CD4-positive, alpha-beta memory T cell (primary cell): ENCODE measurements at regions not wholly inside any gene's neighbourhood (a gene's known extent, or its start where the extent isn't known, plus 50 kb on each side); places are given as distances from the start of the nearest gene placed in this dataset.

Experiments
- CTCF ChIA-PET: fragments of 350-600 bp; sonication (Branson Sonifier 250); formaldehyde crosslinking; loops from one replicate; lab custom pipeline; 2021; ENCODE audit warnings: inconsistent platforms; ENCODE audit not compliant: partially characterized antibody; lab: Charles Lee
- POLR2A ChIA-PET: fragments of 350-600 bp; sonication (Branson Sonifier 250); formaldehyde crosslinking; loops from one replicate; lab custom pipeline; 2021; ENCODE audit not compliant: partially characterized antibody; lab: Charles Lee
- DNase-seq, 5 donors: peaks; one replicate each; pipeline versions ENCODE4 v3.0.0 to v3.0.0-alpha.2; 2020 to 2022; ENCODE audit warnings: mixed read lengths in 1 of 5
- H3K27ac ChIP-seq: one replicate; pipeline ENCODE4 v1.7.0; 2013; ENCODE audit warnings: low read depth, low read length
- H3K27me3 ChIP-seq: 2 replicates; pipeline ENCODE4 v1.7.0; 2013; ENCODE audit warnings: mild to moderate bottlenecking, low read length, moderate library complexity; ENCODE audit not compliant: insufficient read depth
- H3K36me3 ChIP-seq: 2 replicates; pipeline ENCODE4 v1.7.0; 2013; ENCODE audit warnings: mild to moderate bottlenecking, low read length, moderate library complexity; ENCODE audit not compliant: insufficient read depth
- H3K4me1 ChIP-seq: 2 replicates; pipeline ENCODE4 v1.7.0; 2013; ENCODE audit warnings: mild to moderate bottlenecking, low read length, moderate library complexity; ENCODE audit not compliant: insufficient read depth
- H3K4me3 ChIP-seq, 2 donors: one replicate each; pipeline ENCODE4 v1.7.0; 2013; ENCODE audit warnings: low read length in 2 of 2, mild to moderate bottlenecking in 1 of 2
- H3K9me3 ChIP-seq, 2 donors: one replicate each; pipeline ENCODE4 v1.7.0; 2013; ENCODE audit warnings: low read length in 2 of 2, control low read depth in 1 of 2; ENCODE audit not compliant: control insufficient read depth in 1 of 2
- H3K27ac Mint-ChIP-seq, 7 donors: one replicate each; pipeline ENCODE4 v1.8.0; 2020 to 2021; ENCODE audit warnings: mixed read lengths in 7 of 7, mild to moderate bottlenecking in 6 of 7, inconsistent platforms in 3 of 7, moderate library complexity in 3 of 7
- H3K27me3 Mint-ChIP-seq, 2 donors: one replicate each; pipeline ENCODE4 v1.8.0; 2020 to 2021; ENCODE audit warnings: mixed read lengths in 2 of 2
- H3K36me3 Mint-ChIP-seq, 2 donors: one replicate each; pipeline ENCODE4 v1.8.0; 2020 to 2021; ENCODE audit warnings: mixed read lengths in 2 of 2, inconsistent platforms in 1 of 2, mild to moderate bottlenecking in 1 of 2
- H3K4me1 Mint-ChIP-seq, 4 donors: one replicate each; pipeline ENCODE4 v1.8.0; 2020 to 2021; ENCODE audit warnings: mixed read lengths in 4 of 4, mild to moderate bottlenecking in 1 of 4
- H3K4me3 Mint-ChIP-seq, 8 donors: one replicate each; pipeline ENCODE4 v1.8.0; 2020 to 2021; ENCODE audit warnings: mixed read lengths in 8 of 8, mild to moderate bottlenecking in 7 of 8, moderate library complexity in 6 of 8, inconsistent platforms in 3 of 8
- H3K9me3 Mint-ChIP-seq, 8 donors: one replicate each; pipeline ENCODE4 v1.8.0; 2020 to 2021; ENCODE audit warnings: mixed read lengths in 8 of 8, mild to moderate bottlenecking in 5 of 8, inconsistent platforms in 3 of 8, moderate library complexity in 1 of 8
- intact Hi-C: fragments of 100-400 bp; cut with micrococcal nuclease; formaldehyde crosslinking; loops from one replicate; pipeline ENCODE4 v1.15.1; 2023

- H3K4me3 ChIP-seq = no peak overlapping the region
- no peak for DNase-seq
- no peaks in the 10 kb centered on the region for H3K9me3 ChIP-seq
- H3K9me3 Mint-ChIP-seq = peaks cover 0 to 2% (median 0%) of the 10 kb centered on the region in 8 donors
- no peaks in the 10 kb centered on the region for H3K27me3 ChIP-seq
- intact Hi-C loops = no loop called here
- no peaks in the 10 kb centered on the region for H3K27me3 Mint-ChIP-seq
- no peaks in the 10 kb centered on the region for H3K4me1 ChIP-seq
- H3K4me1 Mint-ChIP-seq = no peaks in the 10 kb centered on the region
- H3K27ac Mint-ChIP-seq = no peak overlapping the region
- no peak overlapping the region for H3K4me3 Mint-ChIP-seq
- ChIA-PET CTCF (no interaction called here), POLR2A (no interaction called here)
- no peak overlapping the region for H3K27ac ChIP-seq
- H3K36me3 ChIP-seq = no peaks in the 10 kb centered on the region
- no peaks in the 10 kb centered on the region for H3K36me3 Mint-ChIP-seq
These were observed 61.7 kb downstream of the NPS start for GRCh38 chr10:127610816-127611215.

GRCh38 chr10:127614484-127615017 is 65.4 kb downstream of the NPS start:
- Mint-ChIP-seq H3K4me3 (no peak overlapping the region), H3K27me3 (no peaks in the 10 kb centered on the region), H3K36me3 (no peaks in the 10 kb centered on the region), H3K9me3 (peaks cover 0 to 2% (median 0%) of the 10 kb centered on the region in 8 donors), H3K27ac (no peak overlapping the region), H3K4me1 (no peaks in the 10 kb centered on the region)
- H3K9me3 ChIP-seq = no peaks in the 10 kb centered on the region
- intact Hi-C loops = no loop called here
- no peak overlapping the region for H3K4me3 ChIP-seq
- no peaks in the 10 kb centered on the region for H3K4me1 ChIP-seq
- ChIA-PET CTCF (no interaction called here), POLR2A (no interaction called here)
- DNase-seq = no peak
- H3K27me3 ChIP-seq = no peaks in the 10 kb centered on the region
- H3K27ac ChIP-seq = no peak overlapping the region
- no peaks in the 10 kb centered on the region for H3K36me3 ChIP-seq

GRCh38 chr10:127618797-127619196 is 69.7 kb downstream of the NPS start:
- ChIA-PET POLR2A (no interaction called here), CTCF (no interaction called here)
- DNase-seq = no peak
- H3K4me3 ChIP-seq = no peak overlapping the region
- Mint-ChIP-seq H3K27ac (no peak overlapping the region), H3K36me3 (no peaks in the 10 kb centered on the region), H3K4me3 (no peak overlapping the region), H3K4me1 (no peaks in the 10 kb centered on the region), H3K27me3 (no peaks in the 10 kb centered on the region), H3K9me3 (peaks cover 0 to 5% (median 0%) of the 10 kb centered on the region in 8 donors)
- intact Hi-C loops = no loop called here
- H3K36me3 ChIP-seq = no peaks in the 10 kb centered on the region
- no peak overlapping the region for H3K27ac ChIP-seq
- H3K4me1 ChIP-seq = no peaks in the 10 kb centered on the region
- no peaks in the 10 kb centered on the region for H3K27me3 ChIP-seq
- no peaks in the 10 kb centered on the region for H3K9me3 ChIP-seq

- Histone ChIP-seq H3K4me3 (no peak overlapping the region), H3K4me1 (no peaks in the 10 kb centered on the region), H3K9me3 (no peaks in the 10 kb centered on the region), H3K36me3 (no peaks in the 10 kb centered on the region), H3K27me3 (no peaks in the 10 kb centered on the region), H3K27ac (no peak overlapping the region)
- Mint-ChIP-seq H3K27me3 (no peaks in the 10 kb centered on the region), H3K27ac (no peak overlapping the region), H3K4me1 (no peaks in the 10 kb centered on the region), H3K4me3 (no peak overlapping the region), H3K36me3 (no peaks in the 10 kb centered on the region), H3K9me3 (peaks cover 0 to 5% (median 0%) of the 10 kb centered on the region in 8 donors)
- ChIA-PET CTCF (no interaction called here), POLR2A (no interaction called here)
- intact Hi-C loops = no loop called here
- DNase-seq = no peak
These were observed 70.6 kb downstream of the NPS start for GRCh38 chr10:127619546-127620325.

- Histone ChIP-seq H3K4me3 (no peak overlapping the region), H3K27me3 (no peaks in the 10 kb centered on the region), H3K4me1 (no peaks in the 10 kb centered on the region), H3K9me3 (peaks cover 0 to 8% of the 10 kb centered on the region in 2 donors), H3K36me3 (no peaks in the 10 kb centered on the region), H3K27ac (no peak overlapping the region)
- Mint-ChIP-seq H3K36me3 (peaks cover 0 to 1% of the 10 kb centered on the region in 2 donors), H3K27me3 (no peaks in the 10 kb centered on the region), H3K27ac (no peak overlapping the region), H3K9me3 (peaks cover 0 to 59% (median 37%) of the 10 kb centered on the region in 8 donors), H3K4me3 (no peak overlapping the region), H3K4me1 (no peaks in the 10 kb centered on the region)
- intact Hi-C loops = no loop called here
- DNase-seq = no peak
- POLR2A ChIA-PET = no interaction called here
- CTCF ChIA-PET = no interaction called here
These were observed 86.8 kb downstream of the NPS start for GRCh38 chr10:127635882-127636281.

- no peak overlapping the region for H3K27ac Mint-ChIP-seq
These were observed 88.1 kb upstream of the FOXI2 start for GRCh38 chr10:127648885-127649284.

GRCh38 chr10:127649642-127650041 is 87.3 kb upstream of the FOXI2 start:
- peaks cover 3% of the 10 kb centered on the region in 2 donors for H3K27me3 Mint-ChIP-seq
- intact Hi-C loops = no loop called here

More at GRCh38 chr10:127648885-127649284, 88.1 kb upstream of the FOXI2 start:
- Histone ChIP-seq H3K4me1 (no peaks in the 10 kb centered on the region), H3K9me3 (no peaks in the 10 kb centered on the region), H3K36me3 (no peaks in the 10 kb centered on the region), H3K4me3 (no peak overlapping the region), H3K27ac (no peak overlapping the region), H3K27me3 (no peaks in the 10 kb centered on the region)
- H3K36me3 Mint-ChIP-seq = no peaks in the 10 kb centered on the region
- peaks cover 0 to 5% (median 0%) of the 10 kb centered on the region in 8 donors for H3K9me3 Mint-ChIP-seq
- no peaks in the 10 kb centered on the region for H3K4me1 Mint-ChIP-seq
- CTCF ChIA-PET = no interaction called here
- POLR2A ChIA-PET = no interaction called here
- DNase-seq = no peak
- peaks cover 3 to 5% of the 10 kb centered on the region in 2 donors for H3K27me3 Mint-ChIP-seq
- H3K4me3 Mint-ChIP-seq = no peak overlapping the region
- intact Hi-C loops = no loop called here

More at GRCh38 chr10:127649642-127650041, 87.3 kb upstream of the FOXI2 start:
- Mint-ChIP-seq H3K4me1 (no peaks in the 10 kb centered on the region), H3K27ac (no peak overlapping the region), H3K9me3 (no peaks in the 10 kb centered on the region), H3K36me3 (no peaks in the 10 kb centered on the region), H3K4me3 (no peak overlapping the region)
- no peaks in the 10 kb centered on the region for H3K27me3 ChIP-seq
- no peak overlapping the region for H3K27ac ChIP-seq
- CTCF ChIA-PET = no interaction called here
- H3K36me3 ChIP-seq = no peaks in the 10 kb centered on the region
- POLR2A ChIA-PET = no interaction called here
- H3K9me3 ChIP-seq = no peaks in the 10 kb centered on the region
- no peaks in the 10 kb centered on the region for H3K4me1 ChIP-seq
- no peak overlapping the region for H3K4me3 ChIP-seq
- no peak for DNase-seq
